ENCODE measurements at regions not wholly inside any gene's neighbourhood (a gene's known extent, or its start where the extent isn't known, plus 50 kb on each side); places are given as distances from the start of the nearest gene placed in this dataset.

GRCh38 chr7:130974169-130974568 lies 240.2 kb upstream of the KLF14 start:
- intact Hi-C loops (cut with micrococcal nuclease) (no loop called here), dilution Hi-C loops (cut with MboI; ENCODE audit: extremely low pct_ligation_motif_present, low sequenced_read_pairs) (no loop called here)
- H3K79me2 ChIP-seq (ENCODE audit: control insufficient read depth, insufficient read depth, low read length), result no peaks in the 10 kb centered on the region
- DNase-seq (ENCODE audit: low read depth, low spot score) (no peak), FAIRE-seq (no peak)
- H4K20me1 ChIP-seq (replicated peaks; ENCODE audit: control insufficient read depth, extremely low read depth, insufficient read depth, low read length), result no peaks in the 10 kb centered on the region
- H3K9me3 ChIP-seq (replicated peaks; ENCODE audit: control insufficient read depth, insufficient read depth, low read length), result no peaks in the 10 kb centered on the region
- H3K9me1 ChIP-seq (replicated peaks; ENCODE audit: control insufficient read depth, extremely low read depth, insufficient read depth, low read length), result no peaks in the 10 kb centered on the region
- H3K4me2 ChIP-seq (ENCODE audit: insufficient read depth, low read length), result no peak overlapping the region
- no peak overlapping the region for H2AFZ ChIP-seq (ENCODE audit: low read depth, low read length)
- ChIA-PET POLR2A (no interaction called here), CTCF (interaction anchor here (0.6 to 0.7 kb wide), 2 partner anchors 14 to 57 kb away, joined by 3 read pairs; no protein-coding TSS in a partner anchor)
- no peaks in the 10 kb centered on the region for H3K27me3 ChIP-seq (ENCODE audit: control insufficient read depth in 2 of 2, insufficient read depth in 2 of 2, low read length in 2 of 2)
- no TSS peak for BruUV-seq (replicated peaks)
- TF ChIP-seq CTCF (IDR thresholded peaks at IDR 0.05; ENCODE audit: extremely low read depth in 1 of 2, insufficient read depth in 1 of 2, low read depth in 1 of 2, low read length in 2 of 2) (no peak), POLR2A (IDR thresholded peaks at IDR 0.05; ENCODE audit: low read depth, low read length) (no peak), GATA2 (IDR thresholded peaks at IDR 0.05; ENCODE audit: insufficient read depth, insufficient read length, low read depth, low read length) (no peak), EZH2 (IDR thresholded peaks at IDR 0.05; ENCODE audit: borderline replicate concordance, low read depth, low read length, severe bottlenecking) (no peak), FOS (IDR thresholded peaks at IDR 0.05; ENCODE audit: borderline replicate concordance, insufficient read depth, low read length) (no peak), MYC (IDR thresholded peaks at IDR 0.05; ENCODE audit: low read depth, low read length) (no peak), POLR2AphosphoS5 (IDR thresholded peaks at IDR 0.05; ENCODE audit: insufficient read depth, low read depth, low read length) (no peak), JUN (IDR thresholded peaks at IDR 0.05; ENCODE audit: borderline replicate concordance, insufficient read depth, insufficient read length, low read depth) (no peak), MAX (IDR thresholded peaks at IDR 0.05; ENCODE audit: insufficient read depth, insufficient read length) (no peak)
- H3K36me3 ChIP-seq (ENCODE audit: control insufficient read depth in 2 of 2, extremely low read depth in 1 of 2, insufficient read depth in 2 of 2, low read length in 2 of 2), result peaks cover 0 to 2% of the 10 kb centered on the region in 2 experiments
- H3K4me1 ChIP-seq (ENCODE audit: control insufficient read depth, extremely low read depth, insufficient read depth, low read length), result no peaks in the 10 kb centered on the region
- no peak overlapping the region for H3K9ac ChIP-seq (replicated peaks; ENCODE audit: extremely low read depth, insufficient read depth, low read length)
- H3K4me3 ChIP-seq (replicated peaks in 1 of 3; ENCODE audit: insufficient read depth in 1 of 3, low read depth in 1 of 3, low read length in 3 of 3), result no peak overlapping the region
- no peak overlapping the region for H3K27ac ChIP-seq (ENCODE audit: insufficient read depth, low read depth, low read length)
